Progenitor cell of endocrine pancreas (in vitro differentiated cells): ENCODE measurements at regions not wholly inside any gene's neighbourhood (a gene's known extent, or its start where the extent isn't known, plus 50 kb on each side); places are given as distances from the start of the nearest gene placed in this dataset.

Source experiments
- DNase-seq: peaks from one replicate; pipeline ENCODE4 v3.0.0; 2021; ENCODE audit warnings: low spot score; ENCODE audit not compliant: unreplicated experiment
- H3K27ac Mint-ChIP-seq: 2 replicates; pipeline ENCODE4 v1.8.0; 2021; ENCODE audit warnings: mild to moderate bottlenecking, moderate library complexity, mixed read lengths
- H3K27me3 Mint-ChIP-seq: 2 replicates; pipeline ENCODE4 v1.8.0; 2021; ENCODE audit warnings: mixed read lengths
- H3K36me3 Mint-ChIP-seq: 2 replicates; pipeline ENCODE4 v1.8.0; 2022; ENCODE audit warnings: mixed read lengths; ENCODE audit not compliant: insufficient read depth
- H3K4me1 Mint-ChIP-seq: 2 replicates; pipeline ENCODE4 v1.8.0; 2021; ENCODE audit warnings: low read depth, mixed read lengths
- H3K4me3 Mint-ChIP-seq: 2 replicates; pipeline ENCODE4 v1.8.0; 2021; ENCODE audit warnings: low read depth, mild to moderate bottlenecking, moderate library complexity, mixed read lengths
- H3K9me3 Mint-ChIP-seq: 2 replicates; pipeline ENCODE4 v1.8.0; 2021; ENCODE audit warnings: low read depth, mixed read lengths
- TF ChIP-seq, protein P1 (sequence below): fragments of 200-600 bp; sonication (generic); IDR thresholded peaks from one replicate; pipeline ENCODE4 v1.5.0; 2021; ENCODE audit warnings: antibody characterized with exemption, mild to moderate bottlenecking; ENCODE audit not compliant: unreplicated experiment

DNA sequence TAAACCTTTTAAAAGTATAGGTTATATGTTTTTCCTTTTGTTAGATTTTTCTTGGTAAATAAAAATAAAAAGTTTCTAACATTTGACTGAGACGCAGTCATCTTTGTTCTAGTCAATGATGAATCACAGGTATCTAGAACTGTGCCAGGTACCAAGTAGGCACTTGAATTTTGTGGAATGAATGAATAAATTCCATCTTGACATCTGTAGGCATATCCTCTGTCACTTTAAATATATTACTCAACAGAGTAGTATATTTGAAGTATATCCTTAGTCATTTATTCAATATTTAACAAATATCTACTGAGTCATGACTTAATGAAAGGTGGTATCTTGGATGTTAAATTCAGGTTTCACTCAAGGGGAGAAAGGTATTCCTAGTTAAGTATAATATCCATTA lies 828.4 kb downstream of the TUSC7 start:
- no peak overlapping the region for H3K4me3 Mint-ChIP-seq
- no peaks in the 10 kb centered on the region for H3K27me3 Mint-ChIP-seq
- TF ChIP-seq, protein P1, sequence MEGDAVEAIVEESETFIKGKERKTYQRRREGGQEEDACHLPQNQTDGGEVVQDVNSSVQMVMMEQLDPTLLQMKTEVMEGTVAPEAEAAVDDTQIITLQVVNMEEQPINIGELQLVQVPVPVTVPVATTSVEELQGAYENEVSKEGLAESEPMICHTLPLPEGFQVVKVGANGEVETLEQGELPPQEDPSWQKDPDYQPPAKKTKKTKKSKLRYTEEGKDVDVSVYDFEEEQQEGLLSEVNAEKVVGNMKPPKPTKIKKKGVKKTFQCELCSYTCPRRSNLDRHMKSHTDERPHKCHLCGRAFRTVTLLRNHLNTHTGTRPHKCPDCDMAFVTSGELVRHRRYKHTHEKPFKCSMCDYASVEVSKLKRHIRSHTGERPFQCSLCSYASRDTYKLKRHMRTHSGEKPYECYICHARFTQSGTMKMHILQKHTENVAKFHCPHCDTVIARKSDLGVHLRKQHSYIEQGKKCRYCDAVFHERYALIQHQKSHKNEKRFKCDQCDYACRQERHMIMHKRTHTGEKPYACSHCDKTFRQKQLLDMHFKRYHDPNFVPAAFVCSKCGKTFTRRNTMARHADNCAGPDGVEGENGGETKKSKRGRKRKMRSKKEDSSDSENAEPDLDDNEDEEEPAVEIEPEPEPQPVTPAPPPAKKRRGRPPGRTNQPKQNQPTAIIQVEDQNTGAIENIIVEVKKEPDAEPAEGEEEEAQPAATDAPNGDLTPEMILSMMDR: no peak
- H3K4me1 Mint-ChIP-seq: no peaks in the 10 kb centered on the region
- DNase-seq: no peak
- H3K36me3 Mint-ChIP-seq: peaks cover 5% of the 10 kb centered on the region
- H3K27ac Mint-ChIP-seq: no peak overlapping the region
- peaks cover 10% of the 10 kb centered on the region for H3K9me3 Mint-ChIP-seq

DNA sequence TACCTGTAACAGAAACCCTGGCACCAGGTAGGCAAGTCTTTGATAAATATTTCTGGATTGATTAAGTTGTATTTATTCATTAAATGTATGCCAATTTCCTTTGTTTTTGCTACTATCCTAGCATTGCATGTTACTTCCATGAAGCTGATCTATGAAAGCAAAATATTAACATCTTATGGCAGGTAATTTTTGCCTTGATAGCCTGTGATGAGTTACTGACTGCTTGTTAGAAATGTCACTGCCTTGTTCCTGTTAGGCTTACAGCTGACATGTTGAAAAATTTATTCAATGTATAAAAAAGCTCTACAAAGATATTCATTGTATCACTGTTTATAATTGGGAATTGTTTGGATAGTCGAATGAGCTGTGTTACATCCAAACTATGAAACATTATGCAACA lies 830.1 kb downstream of the TUSC7 start:
- Mint-ChIP-seq H3K9me3 (peaks cover 10% of the 10 kb centered on the region), H3K36me3 (peaks cover 5% of the 10 kb centered on the region)
- TF ChIP-seq, protein P1: no peak

DNA sequence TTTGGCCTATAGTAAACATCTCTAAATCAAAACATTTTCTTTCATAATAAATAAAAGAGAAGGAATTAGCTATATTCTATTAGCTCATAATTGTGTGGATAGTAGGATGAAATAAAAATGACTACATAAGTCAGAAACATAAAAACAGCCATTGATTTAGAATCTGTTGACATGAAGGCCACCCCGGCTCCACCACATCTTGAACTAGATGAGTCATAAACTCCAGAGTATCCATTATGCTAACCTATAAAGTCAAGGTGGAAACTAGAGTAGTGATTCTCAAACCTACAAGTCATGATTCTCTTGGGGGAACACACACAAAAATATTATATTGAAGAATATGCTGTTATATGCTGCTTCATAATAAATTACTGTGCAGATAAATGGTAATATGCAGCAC lies 831.0 kb downstream of the TUSC7 start:
- Mint-ChIP-seq H3K36me3 (peaks cover 5% of the 10 kb centered on the region), H3K4me1 (no peaks in the 10 kb centered on the region), H3K4me3 (no peak overlapping the region), H3K9me3 (peaks cover 10% of the 10 kb centered on the region), H3K27ac (no peak overlapping the region), H3K27me3 (no peaks in the 10 kb centered on the region)
- no peak for DNase-seq
- TF ChIP-seq, protein P1: no peak

More for the DNA sequence above, 830.1 kb downstream of the TUSC7 start:
- no peaks in the 10 kb centered on the region for H3K4me1 Mint-ChIP-seq
- no peaks in the 10 kb centered on the region for H3K27me3 Mint-ChIP-seq
- no peak overlapping the region for H3K27ac Mint-ChIP-seq
- no peak overlapping the region for H3K4me3 Mint-ChIP-seq
- no peak for DNase-seq

DNA sequence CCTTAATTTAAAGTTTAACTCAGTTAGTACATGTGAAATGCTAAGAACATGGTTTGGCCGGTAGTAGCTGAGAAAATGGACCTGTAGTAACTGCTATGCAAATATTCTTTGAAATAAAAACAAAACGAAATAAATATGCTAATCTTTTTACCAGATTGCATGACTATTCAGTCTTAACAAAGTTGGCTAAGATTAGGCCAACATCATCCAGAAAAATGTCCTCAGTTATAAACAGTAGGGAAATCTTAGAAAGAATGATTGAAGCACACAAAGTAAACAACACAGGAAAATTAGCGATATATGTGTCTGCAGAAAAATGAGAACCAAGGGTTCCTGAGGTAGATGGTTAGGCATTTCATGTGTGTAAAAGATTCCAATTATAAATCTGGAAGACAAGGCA lies 832.1 kb downstream of the TUSC7 start:
- peaks cover 3% of the 10 kb centered on the region for H3K36me3 Mint-ChIP-seq
- DNase-seq: no peak
- no peak overlapping the region for H3K27ac Mint-ChIP-seq
- no peak overlapping the region for H3K4me3 Mint-ChIP-seq
- no peaks in the 10 kb centered on the region for H3K27me3 Mint-ChIP-seq
- H3K9me3 Mint-ChIP-seq: peaks cover 6% of the 10 kb centered on the region
- H3K4me1 Mint-ChIP-seq: no peaks in the 10 kb centered on the region
- TF ChIP-seq, protein P1: no peak

DNA sequence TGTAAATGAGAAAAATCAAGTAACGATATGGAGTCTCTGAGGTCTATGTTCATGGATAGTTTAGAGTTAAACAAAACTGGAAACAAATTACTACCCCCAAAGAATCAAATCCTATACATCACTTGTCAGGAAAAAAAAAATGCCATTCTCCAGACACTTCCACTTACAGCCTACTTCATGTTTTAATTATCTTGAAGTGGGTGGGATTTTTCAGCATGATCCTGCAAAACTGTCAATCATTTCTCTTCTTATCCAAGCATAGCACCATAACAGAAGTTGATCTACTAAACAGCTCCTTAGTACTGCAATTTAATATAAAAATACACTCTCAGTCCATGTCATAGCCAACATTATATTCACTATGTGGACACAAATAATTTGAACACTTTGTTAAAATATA lies 833.9 kb downstream of the TUSC7 start:
- H3K4me1 Mint-ChIP-seq: no peaks in the 10 kb centered on the region
- no peaks in the 10 kb centered on the region for H3K36me3 Mint-ChIP-seq
- TF ChIP-seq, protein P1: no peak
- H3K9me3 Mint-ChIP-seq: no peaks in the 10 kb centered on the region
- H3K27ac Mint-ChIP-seq: no peak overlapping the region
- H3K4me3 Mint-ChIP-seq: no peak overlapping the region
- DNase-seq: no peak
- H3K27me3 Mint-ChIP-seq: no peaks in the 10 kb centered on the region

DNA sequence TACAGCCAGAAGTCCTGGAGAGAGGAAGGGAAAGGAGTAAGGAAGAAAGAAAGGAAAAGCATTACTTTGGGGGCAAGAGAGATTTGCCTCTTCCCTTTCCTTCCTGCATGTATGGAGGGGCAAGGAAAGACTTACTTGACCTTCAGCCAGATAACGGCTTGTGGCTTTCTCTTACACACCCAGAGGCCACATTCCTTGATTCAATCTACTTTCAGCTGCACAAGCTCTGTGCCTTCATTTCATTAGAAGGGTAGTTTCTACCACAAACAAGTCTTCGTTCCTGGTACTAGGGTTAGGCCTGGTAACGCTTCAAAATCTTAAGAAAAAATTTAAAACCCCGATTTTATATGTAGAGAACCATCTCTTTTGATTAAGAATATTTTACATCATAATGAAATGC lies 835.9 kb downstream of the TUSC7 start:
- Mint-ChIP-seq H3K9me3 (no peaks in the 10 kb centered on the region), H3K27ac (no peak overlapping the region), H3K36me3 (no peaks in the 10 kb centered on the region), H3K27me3 (no peaks in the 10 kb centered on the region), H3K4me3 (no peak overlapping the region), H3K4me1 (no peaks in the 10 kb centered on the region)
- TF ChIP-seq, protein P1: no peak
- DNase-seq: no peak
